ENCODE measurements at regions not wholly inside any gene's neighbourhood (a gene's known extent, or its start where the extent isn't known, plus 50 kb on each side); places are given as distances from the start of the nearest gene placed in this dataset.

DNA sequence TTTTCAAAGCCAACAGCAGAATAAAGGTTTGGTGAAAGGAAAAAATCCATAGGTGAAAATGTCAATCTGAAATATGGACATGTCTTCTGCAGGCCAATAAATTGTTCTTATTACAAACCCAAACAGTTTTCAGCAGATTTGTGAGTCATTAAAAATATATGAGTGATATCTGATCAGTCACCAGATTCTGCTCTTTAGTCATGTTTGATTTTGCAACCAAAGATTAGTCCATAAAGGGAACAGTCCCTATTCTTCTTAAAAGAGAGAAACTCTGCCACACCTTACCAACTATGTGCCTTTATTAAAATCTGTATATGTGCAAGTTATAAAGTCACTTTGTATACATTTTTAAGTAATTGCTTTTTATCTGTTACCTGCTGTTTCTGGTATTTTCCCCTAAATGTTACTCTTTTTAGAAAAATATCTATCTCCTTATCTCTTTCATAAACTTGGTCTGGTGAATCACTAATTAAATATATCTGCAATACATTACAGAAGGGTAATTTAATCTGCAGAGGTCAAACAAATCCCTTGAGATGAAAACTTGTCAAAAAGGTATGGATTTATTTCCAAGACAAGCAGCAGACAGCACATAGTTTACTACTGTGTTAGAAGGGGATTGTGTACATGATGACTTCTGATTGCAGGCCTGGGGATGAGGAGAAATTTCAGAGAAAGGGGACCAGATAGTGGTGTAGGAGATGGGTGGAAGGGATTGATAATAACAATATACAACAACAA lies 322.9 kb upstream of the NWD2 start:
- no peaks in the 10 kb centered on the region for H3K36me3 ChIP-seq (ENCODE audit: control insufficient read depth in 2 of 2, extremely low read depth in 1 of 2, insufficient read depth in 2 of 2, low read length in 2 of 2)
- no peak overlapping the region for H3K4me2 ChIP-seq (ENCODE audit: insufficient read depth, low read length)
- ChIA-PET POLR2A (no interaction called here), CTCF (no interaction called here)
- intact Hi-C loops (cut with micrococcal nuclease) (no loop called here), dilution Hi-C loops (cut with MboI; ENCODE audit: extremely low pct_ligation_motif_present, low sequenced_read_pairs) (no loop called here)
- FAIRE-seq (no peak), DNase-seq (ENCODE audit: low read depth, low spot score) (no peak)
- no peaks in the 10 kb centered on the region for H3K9me3 ChIP-seq (replicated peaks; ENCODE audit: control insufficient read depth, insufficient read depth, low read length)
- BruUV-seq (replicated peaks): no TSS peak
- H3K9ac ChIP-seq (replicated peaks; ENCODE audit: extremely low read depth, insufficient read depth, low read length): no peak overlapping the region
- H3K9me1 ChIP-seq (replicated peaks; ENCODE audit: control insufficient read depth, extremely low read depth, insufficient read depth, low read length): no peaks in the 10 kb centered on the region
- H4K20me1 ChIP-seq (replicated peaks; ENCODE audit: control insufficient read depth, extremely low read depth, insufficient read depth, low read length): no peaks in the 10 kb centered on the region
- TF ChIP-seq MYC (IDR thresholded peaks at IDR 0.05; ENCODE audit: low read depth, low read length) (no peak), POLR2A (IDR thresholded peaks at IDR 0.05; ENCODE audit: low read depth, low read length) (no peak), JUN (IDR thresholded peaks at IDR 0.05; ENCODE audit: borderline replicate concordance, insufficient read depth, insufficient read length, low read depth) (no peak), FOS (IDR thresholded peaks at IDR 0.05; ENCODE audit: borderline replicate concordance, insufficient read depth, low read length) (no peak), EZH2 (IDR thresholded peaks at IDR 0.05; ENCODE audit: borderline replicate concordance, low read depth, low read length, severe bottlenecking) (no peak)
- TF ChIP-seq, protein P1, sequence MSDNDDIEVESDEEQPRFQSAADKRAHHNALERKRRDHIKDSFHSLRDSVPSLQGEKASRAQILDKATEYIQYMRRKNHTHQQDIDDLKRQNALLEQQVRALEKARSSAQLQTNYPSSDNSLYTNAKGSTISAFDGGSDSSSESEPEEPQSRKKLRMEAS (IDR thresholded peaks at IDR 0.05; ENCODE audit: insufficient read depth, insufficient read length): no peak
- TF ChIP-seq, protein P2, sequence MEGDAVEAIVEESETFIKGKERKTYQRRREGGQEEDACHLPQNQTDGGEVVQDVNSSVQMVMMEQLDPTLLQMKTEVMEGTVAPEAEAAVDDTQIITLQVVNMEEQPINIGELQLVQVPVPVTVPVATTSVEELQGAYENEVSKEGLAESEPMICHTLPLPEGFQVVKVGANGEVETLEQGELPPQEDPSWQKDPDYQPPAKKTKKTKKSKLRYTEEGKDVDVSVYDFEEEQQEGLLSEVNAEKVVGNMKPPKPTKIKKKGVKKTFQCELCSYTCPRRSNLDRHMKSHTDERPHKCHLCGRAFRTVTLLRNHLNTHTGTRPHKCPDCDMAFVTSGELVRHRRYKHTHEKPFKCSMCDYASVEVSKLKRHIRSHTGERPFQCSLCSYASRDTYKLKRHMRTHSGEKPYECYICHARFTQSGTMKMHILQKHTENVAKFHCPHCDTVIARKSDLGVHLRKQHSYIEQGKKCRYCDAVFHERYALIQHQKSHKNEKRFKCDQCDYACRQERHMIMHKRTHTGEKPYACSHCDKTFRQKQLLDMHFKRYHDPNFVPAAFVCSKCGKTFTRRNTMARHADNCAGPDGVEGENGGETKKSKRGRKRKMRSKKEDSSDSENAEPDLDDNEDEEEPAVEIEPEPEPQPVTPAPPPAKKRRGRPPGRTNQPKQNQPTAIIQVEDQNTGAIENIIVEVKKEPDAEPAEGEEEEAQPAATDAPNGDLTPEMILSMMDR (IDR thresholded peaks at IDR 0.05; ENCODE audit: extremely low read depth in 1 of 2, insufficient read depth in 1 of 2, low read depth in 1 of 2, low read length in 2 of 2): no peak
- H3K27me3 ChIP-seq (ENCODE audit: control insufficient read depth in 2 of 2, insufficient read depth in 2 of 2, low read length in 2 of 2): no peaks in the 10 kb centered on the region
- no peak overlapping the region for H3K27ac ChIP-seq (ENCODE audit: insufficient read depth, low read depth, low read length)
- H3K79me2 ChIP-seq (ENCODE audit: control insufficient read depth, insufficient read depth, low read length): no peaks in the 10 kb centered on the region
- no peaks in the 10 kb centered on the region for H3K4me1 ChIP-seq (ENCODE audit: control insufficient read depth, extremely low read depth, insufficient read depth, low read length)
- H2AFZ ChIP-seq (ENCODE audit: low read depth, low read length): no peak overlapping the region
- no peak overlapping the region for H3K4me3 ChIP-seq (replicated peaks in 1 of 3; ENCODE audit: insufficient read depth in 1 of 3, low read depth in 1 of 3, low read length in 3 of 3)
